ENCODE measurements at regions not wholly inside any gene's neighbourhood (a gene's known extent, or its start where the extent isn't known, plus 50 kb on each side); places are given as distances from the start of the nearest gene placed in this dataset.

DNA sequence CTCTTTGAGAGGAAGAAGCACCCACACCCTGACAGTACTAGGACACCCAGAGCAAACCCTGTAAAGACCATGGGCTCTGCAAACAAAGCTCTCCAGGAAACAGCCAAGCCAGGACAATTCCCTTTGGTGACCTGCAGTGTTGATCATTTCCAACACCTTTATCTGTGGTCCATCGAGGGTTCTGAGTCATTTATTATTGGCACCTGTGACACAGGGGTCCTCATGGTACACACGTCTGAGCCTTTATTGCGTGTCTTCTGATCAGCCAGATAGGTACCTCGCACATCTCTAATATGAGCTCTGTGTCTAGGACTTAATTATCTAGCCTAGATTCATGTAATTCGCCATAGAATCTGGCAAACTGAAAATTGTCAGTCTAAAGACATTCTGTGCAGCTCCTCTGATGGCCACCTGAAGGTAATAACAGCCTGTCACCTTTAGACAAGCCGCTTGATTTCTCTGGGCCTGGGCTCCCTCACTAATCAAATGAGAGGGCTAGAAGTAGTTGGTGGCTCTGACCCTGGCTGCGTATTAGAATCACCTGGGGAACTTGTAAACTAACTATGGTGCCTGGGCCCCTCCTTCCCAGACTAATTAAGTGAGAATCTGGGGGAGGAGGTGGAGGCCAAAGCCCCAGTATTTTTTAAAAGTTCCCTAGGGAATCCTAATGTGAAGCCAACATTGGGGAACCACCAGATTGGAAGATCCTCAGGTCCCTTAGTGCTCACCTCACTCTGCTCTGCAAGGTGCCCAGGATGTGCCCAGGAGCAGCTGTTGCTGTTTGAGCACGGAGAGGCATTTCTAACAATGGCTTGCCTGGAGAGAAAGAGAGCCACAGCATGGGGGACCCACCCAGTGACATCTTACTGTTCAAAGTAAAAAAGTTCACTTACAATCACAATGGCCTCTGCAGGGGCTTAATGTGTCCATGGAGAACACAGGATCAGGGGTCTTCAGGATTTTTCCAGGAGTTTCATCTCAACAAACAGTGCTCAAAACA, 122.0 kb upstream of the ARID1B start:
- TF ChIP-seq CTCF (conservative IDR thresholded peaks at IDR 0.05; ENCODE audit: low read depth), result no peak
- no peak overlapping the region for H3K27ac ChIP-seq
- POLR2A ChIA-PET (ENCODE audit: low non-redundant PET), result no interaction called here
- CTCF ChIA-PET, result no interaction called here
- DNase-seq (ENCODE audit: low spot score), result no peak

DNA sequence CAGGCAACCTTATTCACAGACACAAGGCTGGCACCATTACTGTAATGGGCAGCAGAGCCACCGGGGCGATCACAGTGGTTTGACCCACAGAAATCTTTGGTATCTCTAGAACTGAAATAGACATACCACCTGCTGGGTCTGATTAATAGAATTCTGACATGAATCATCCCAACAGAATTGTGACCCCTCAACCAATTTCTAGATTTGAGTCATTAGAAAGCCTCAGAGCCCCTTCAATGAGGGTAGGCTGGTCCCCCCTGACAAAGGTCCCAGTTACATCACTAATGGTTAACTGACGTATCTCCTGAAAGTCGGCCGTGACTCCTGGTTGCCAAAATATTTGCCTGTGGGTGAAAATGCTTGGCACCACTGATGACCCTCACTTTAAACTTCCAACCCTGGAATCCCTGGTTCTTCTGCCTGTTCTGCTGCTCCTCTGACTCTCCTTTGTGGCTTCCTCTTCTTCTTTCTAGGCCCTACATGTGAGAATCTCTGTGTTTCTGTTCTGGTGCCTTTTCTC, 124.9 kb upstream of the ARID1B start:
- ChIA-PET POLR2A (ENCODE audit: low non-redundant PET) (no interaction called here), CTCF (no interaction called here)
- no peak for TF ChIP-seq CTCF (conservative IDR thresholded peaks at IDR 0.05; ENCODE audit: low read depth)
- no peak overlapping the region for H3K27ac ChIP-seq
- DNase-seq (ENCODE audit: low spot score), result no peak

GRCh38 chr6:156651486-156651885, 125.7 kb upstream of the ARID1B start:
- ChIA-PET POLR2A (ENCODE audit: low non-redundant PET) (no interaction called here), CTCF (no interaction called here)
- no peak for DNase-seq (ENCODE audit: low spot score)
- no peak for TF ChIP-seq CTCF (conservative IDR thresholded peaks at IDR 0.05; ENCODE audit: low read depth)
- H3K27ac ChIP-seq, result no peak overlapping the region

DNA sequence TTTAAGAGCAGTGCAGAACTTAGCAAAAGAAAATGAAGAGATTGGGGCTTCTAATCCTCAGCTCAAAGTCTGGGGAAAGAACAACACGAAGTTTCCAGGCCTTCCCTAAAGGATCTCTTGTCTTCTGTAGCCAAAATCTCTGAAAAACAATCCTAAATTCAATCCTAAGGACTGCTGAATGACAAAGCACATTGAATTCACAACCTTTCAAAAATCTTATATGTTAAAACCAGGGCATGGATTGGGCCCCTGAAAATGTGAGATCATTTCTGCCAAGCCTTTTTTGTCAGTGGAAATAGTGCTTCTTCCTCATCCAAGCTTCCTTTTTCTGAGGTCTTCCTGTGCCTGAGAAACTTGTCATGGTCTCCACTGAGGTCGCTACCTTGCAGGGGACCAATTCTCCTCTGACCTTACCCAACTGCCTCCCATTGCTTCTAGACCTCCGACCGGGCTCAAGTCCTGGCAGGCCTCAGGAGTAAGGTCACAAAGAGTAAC, 126.2 kb upstream of the ARID1B start:
- DNase-seq (ENCODE audit: low spot score), result no peak
- TF ChIP-seq CTCF (conservative IDR thresholded peaks at IDR 0.05; ENCODE audit: low read depth), result no peak
- H3K27ac ChIP-seq, result no peak overlapping the region
- POLR2A ChIA-PET (ENCODE audit: low non-redundant PET), result no interaction called here
- CTCF ChIA-PET, result no interaction called here

GRCh38 chr6:156648616-156649015, 128.6 kb upstream of the ARID1B start:
- DNase-seq (ENCODE audit: low spot score), result no peak
- ChIA-PET POLR2A (ENCODE audit: low non-redundant PET) (no interaction called here), CTCF (no interaction called here)
- H3K27ac ChIP-seq, result no peak overlapping the region
- TF ChIP-seq CTCF (conservative IDR thresholded peaks at IDR 0.05; ENCODE audit: low read depth), result no peak

DNA sequence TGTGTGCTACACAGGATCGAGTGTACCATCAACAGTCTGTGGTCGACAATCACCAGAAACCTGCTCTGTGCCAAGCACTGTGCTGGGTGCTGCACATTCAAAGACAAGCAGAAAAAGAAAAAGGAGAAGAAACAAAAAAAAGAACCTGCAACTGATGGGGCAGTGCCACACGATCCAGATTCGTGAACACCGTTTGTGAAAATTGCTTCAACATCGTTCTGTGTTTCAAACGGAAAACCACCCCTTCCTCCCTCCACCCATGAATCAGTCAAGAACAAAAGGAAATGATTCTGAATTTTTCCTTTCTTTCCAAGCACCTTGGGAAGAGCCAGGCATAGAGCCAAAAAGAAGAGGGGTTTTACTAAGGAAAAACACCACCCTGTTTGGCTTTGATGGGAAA, 129.2 kb upstream of the ARID1B start:
- POLR2A ChIA-PET (ENCODE audit: low non-redundant PET), result no interaction called here
- CTCF ChIA-PET, result interaction anchor here (0.7 kb wide), 1 partner anchor 185 kb away, joined by 3 read pairs; no protein-coding TSS in a partner anchor
- no peak overlapping the region for H3K27ac ChIP-seq
- no peak for TF ChIP-seq CTCF (conservative IDR thresholded peaks at IDR 0.05; ENCODE audit: low read depth)
- DNase-seq (ENCODE audit: low spot score), result no peak

Data from RWPE1 (cell line).